Activated T-helper 1 cell treated with anti-CD3 and anti-CD28 coated beads, Interleukin-12 subunit alpha, Interleukin-12 subunit beta, Interleukin-2, Interleukin-4 antibody, amounts not matched to agents 30 ng/mL and 10 ng/mL and 1 ng/mL, durations not matched to agents 14 hours and 24 hours and 36 hours (primary cell): ENCODE measurements at regions not wholly inside any gene's neighbourhood (a gene's known extent, or its start where the extent isn't known, plus 50 kb on each side); places are given as distances from the start of the nearest gene placed in this dataset.
"Not testable (repeated sequence)": the region's sequence is repeated elsewhere in the genome, so short reads cannot be mapped to it uniquely, and the experiment has no call there.

Experiments
- DNase-seq: peaks from one replicate; pipeline ENCODE4 v3.0.0; 2021; ENCODE audit warnings: low spot score
- H3K27ac Mint-ChIP-seq: one replicate; pipeline ENCODE4 v1.8.0; 2021; ENCODE audit warnings: mild to moderate bottlenecking, mixed read lengths
- H3K27me3 Mint-ChIP-seq: one replicate; pipeline ENCODE4 v1.8.0; 2022; ENCODE audit warnings: mild to moderate bottlenecking, moderate library complexity, mixed read lengths; ENCODE audit not compliant: insufficient read depth
- H3K36me3 Mint-ChIP-seq: one replicate; pipeline ENCODE4 v1.8.0; 2021; ENCODE audit warnings: low read depth, mixed read lengths
- H3K4me1 Mint-ChIP-seq: one replicate; pipeline ENCODE4 v1.8.0; 2021; ENCODE audit warnings: low read depth, mixed read lengths
- H3K4me3 Mint-ChIP-seq: one replicate; pipeline ENCODE4 v1.8.0; 2021; ENCODE audit warnings: mild to moderate bottlenecking, moderate library complexity, mixed read lengths
- H3K9me3 Mint-ChIP-seq: one replicate; pipeline ENCODE4 v1.8.0; 2021; ENCODE audit warnings: mixed read lengths
- intact Hi-C: fragments of 100-400 bp; cut with micrococcal nuclease; formaldehyde crosslinking; loops from one replicate; pipeline ENCODE4 v1.15.1; 2024

DNA sequence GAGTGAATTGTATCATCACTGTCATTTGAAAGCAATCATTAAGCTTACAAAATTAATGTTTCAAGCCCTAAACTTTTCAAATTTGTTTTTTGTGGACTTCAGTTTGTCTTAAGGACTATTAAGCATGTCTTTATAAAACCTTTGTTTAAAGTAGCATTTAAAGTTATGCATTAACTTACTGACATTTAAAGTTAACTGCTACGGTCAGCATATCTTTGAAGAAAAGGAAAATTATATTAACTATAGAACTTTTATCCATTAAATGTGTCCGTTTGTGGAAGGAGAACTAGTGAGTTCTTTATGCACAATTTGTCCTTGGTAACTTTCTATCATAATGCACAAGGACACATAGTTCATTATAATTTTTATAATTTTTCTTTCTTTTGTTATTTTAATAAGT is 103.4 kb downstream of the FANCF start:
- H3K27ac Mint-ChIP-seq = no peak overlapping the region
- no peaks in the 10 kb centered on the region for H3K9me3 Mint-ChIP-seq
- H3K36me3 Mint-ChIP-seq = no peaks in the 10 kb centered on the region
- DNase-seq = no peak
- no peaks in the 10 kb centered on the region for H3K4me1 Mint-ChIP-seq
- intact Hi-C loops = no loop called here
- H3K27me3 Mint-ChIP-seq = no peaks in the 10 kb centered on the region
- no peak overlapping the region for H3K4me3 Mint-ChIP-seq

DNA sequence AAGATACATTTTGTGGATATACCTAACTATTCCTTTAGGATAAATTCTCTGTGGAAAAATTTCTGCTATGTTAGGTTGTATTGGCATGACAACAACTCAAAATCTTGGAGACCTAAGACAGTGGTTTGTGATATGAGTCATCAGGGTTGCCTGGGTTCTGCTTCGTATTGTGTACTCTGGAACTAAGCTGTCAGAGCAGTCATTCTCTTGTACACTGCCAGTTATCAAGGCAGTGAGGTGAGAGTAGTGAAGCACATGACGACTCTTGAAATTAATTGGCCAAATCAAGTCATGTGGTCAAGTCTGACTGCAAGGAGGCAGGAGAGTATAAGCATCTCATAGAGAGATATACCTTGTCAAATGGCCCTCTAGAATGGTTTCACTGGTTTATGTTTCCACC is 104.4 kb downstream of the FANCF start:
- no peaks in the 10 kb centered on the region for H3K4me1 Mint-ChIP-seq
- no peak overlapping the region for H3K4me3 Mint-ChIP-seq
- H3K27me3 Mint-ChIP-seq = no peaks in the 10 kb centered on the region
- intact Hi-C loops = no loop called here
- DNase-seq = no peak
- no peaks in the 10 kb centered on the region for H3K9me3 Mint-ChIP-seq
- H3K36me3 Mint-ChIP-seq = no peaks in the 10 kb centered on the region
- H3K27ac Mint-ChIP-seq = no peak overlapping the region

DNA sequence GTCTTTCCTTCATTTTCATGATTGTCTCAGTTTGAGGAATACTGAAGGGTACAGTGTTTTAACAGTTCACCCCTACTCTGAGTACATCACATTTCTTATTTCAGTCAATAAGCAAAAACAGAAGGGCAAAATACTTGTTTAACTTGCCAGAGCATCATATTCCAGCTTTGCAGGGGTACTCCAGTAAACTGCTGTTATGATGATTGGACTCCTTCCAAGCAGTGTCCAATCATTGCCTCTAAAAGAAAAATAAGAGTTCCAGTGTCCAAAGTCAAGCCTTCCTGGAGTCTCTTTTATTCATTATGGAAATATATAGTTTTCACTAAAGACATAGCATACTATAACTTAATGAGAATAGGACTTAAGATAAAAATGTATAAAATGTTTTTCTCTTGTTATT is 105.1 kb downstream of the FANCF start:
- intact Hi-C loops = no loop called here
- Mint-ChIP-seq H3K27me3 (no peaks in the 10 kb centered on the region), H3K9me3 (no peaks in the 10 kb centered on the region), H3K36me3 (no peaks in the 10 kb centered on the region), H3K4me1 (no peaks in the 10 kb centered on the region), H3K4me3 (no peak overlapping the region), H3K27ac (no peak overlapping the region)
- no peak for DNase-seq

DNA sequence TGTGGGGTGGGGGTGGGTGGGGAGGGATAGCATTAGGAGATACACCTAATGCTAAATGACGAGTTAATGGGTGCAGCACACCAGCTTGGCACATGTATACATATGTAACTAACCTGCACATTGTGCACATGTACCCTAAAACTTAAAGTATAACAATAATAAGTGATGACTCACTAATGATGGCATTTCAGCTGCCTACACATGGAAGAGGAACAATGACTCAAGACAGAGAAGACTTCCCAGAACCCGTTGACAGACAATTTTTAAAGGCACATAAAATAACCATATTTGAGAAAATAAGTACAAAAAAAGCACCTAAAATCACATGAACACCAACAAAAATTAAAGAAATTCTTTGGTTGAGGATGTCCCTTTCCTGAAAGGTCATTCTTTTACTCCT is 107.3 kb downstream of the FANCF start:
- H3K9me3 Mint-ChIP-seq, DNase-seq, H3K27ac Mint-ChIP-seq, H3K36me3 Mint-ChIP-seq, H3K4me3 Mint-ChIP-seq, H3K27me3 Mint-ChIP-seq, H3K4me1 Mint-ChIP-seq, intact Hi-C loops: not testable (repeated sequence)

DNA sequence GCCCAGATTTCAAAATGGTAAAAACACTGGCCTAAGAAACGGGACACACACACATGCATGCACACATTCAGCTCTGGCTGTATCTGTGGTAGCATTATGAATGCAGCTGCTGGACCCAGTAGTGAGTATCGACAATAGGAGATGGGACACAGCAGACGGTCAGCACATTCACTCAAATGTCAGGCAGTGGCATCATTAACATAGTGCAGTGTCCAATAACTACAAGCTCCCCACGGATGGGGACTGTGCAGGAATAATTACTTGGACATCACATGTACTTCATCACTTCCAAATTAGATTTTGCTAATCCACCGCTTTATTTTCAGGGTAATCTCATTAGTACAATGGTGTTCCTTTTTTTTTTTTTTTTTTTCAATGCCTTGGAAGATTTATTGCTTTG is 109.5 kb downstream of the FANCF start:
- H3K36me3 Mint-ChIP-seq = no peaks in the 10 kb centered on the region
- H3K27ac Mint-ChIP-seq = no peak overlapping the region
- H3K27me3 Mint-ChIP-seq = no peaks in the 10 kb centered on the region
- DNase-seq = no peak
- H3K4me1 Mint-ChIP-seq = no peaks in the 10 kb centered on the region
- intact Hi-C loops = no loop called here
- H3K4me3 Mint-ChIP-seq = no peak overlapping the region
- H3K9me3 Mint-ChIP-seq = no peaks in the 10 kb centered on the region

DNA sequence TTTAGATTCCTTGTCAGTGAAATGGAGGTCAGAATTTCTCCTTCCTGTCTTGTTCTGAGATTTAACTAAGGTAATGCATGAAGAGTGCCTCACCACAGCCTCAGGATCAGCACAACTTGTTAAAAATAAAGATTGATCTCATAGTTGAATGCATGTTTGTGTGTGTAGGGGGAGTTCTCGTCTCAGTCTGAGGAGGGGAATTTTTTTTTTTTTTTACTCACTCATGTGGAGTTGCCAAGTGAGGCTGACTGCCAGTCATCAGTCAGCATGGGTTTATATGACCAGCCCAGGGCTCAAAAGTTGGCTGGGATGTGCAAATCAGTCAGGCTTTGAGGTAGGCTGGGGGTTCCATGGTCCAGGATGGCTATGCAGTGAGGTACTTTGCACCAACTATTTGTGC is 113.2 kb downstream of the FANCF start:
- no peaks in the 10 kb centered on the region for H3K9me3 Mint-ChIP-seq
- H3K36me3 Mint-ChIP-seq = no peaks in the 10 kb centered on the region
- no peak for DNase-seq
- intact Hi-C loops = no loop called here
- H3K4me1 Mint-ChIP-seq = no peaks in the 10 kb centered on the region
- H3K27me3 Mint-ChIP-seq = peaks cover 3% of the 10 kb centered on the region
- no peak overlapping the region for H3K27ac Mint-ChIP-seq
- H3K4me3 Mint-ChIP-seq = no peak overlapping the region

DNA sequence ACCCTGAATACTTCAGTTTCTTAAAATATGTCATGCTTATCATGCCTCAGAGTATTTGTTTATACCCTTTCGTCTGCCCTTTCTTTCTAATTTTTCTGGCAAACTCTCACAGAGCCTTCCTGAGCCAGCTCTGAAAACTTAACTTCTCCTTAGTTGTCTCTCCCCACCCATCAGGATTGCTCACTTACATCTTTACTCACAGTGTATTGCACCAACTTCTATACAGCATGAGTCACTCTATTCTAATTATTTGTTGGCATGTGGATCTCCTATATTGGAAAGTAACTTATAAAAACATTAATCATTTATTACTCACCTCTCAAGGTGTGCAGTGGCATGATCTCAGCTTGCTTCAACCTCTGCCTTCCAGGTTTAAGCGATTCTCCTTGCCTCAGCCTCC is 114.9 kb downstream of the FANCF start:
- no peak overlapping the region for H3K4me3 Mint-ChIP-seq
- no peak for DNase-seq
- intact Hi-C loops = no loop called here
- H3K36me3 Mint-ChIP-seq = no peaks in the 10 kb centered on the region
- H3K9me3 Mint-ChIP-seq = no peaks in the 10 kb centered on the region
- no peak overlapping the region for H3K27ac Mint-ChIP-seq
- H3K27me3 Mint-ChIP-seq = peaks cover 3% of the 10 kb centered on the region
- no peaks in the 10 kb centered on the region for H3K4me1 Mint-ChIP-seq

DNA sequence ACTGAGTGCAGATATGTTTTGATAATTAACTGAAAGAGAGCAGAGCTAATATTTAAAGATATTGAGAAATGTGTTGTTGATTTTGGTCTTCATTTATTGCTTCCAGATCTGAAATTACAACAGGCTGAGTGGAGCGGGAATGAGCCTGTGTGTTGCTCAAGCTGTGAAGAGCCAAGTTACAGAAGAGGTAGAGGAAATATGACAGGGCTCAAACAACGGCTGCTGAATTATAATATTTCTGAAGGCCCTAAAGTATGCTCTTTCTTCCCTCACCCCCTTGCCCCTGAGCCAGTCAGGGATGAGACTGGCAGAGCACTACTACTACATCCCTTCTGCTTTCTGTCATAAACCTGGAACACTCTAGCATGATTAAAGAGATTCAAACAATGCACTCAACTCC is 115.6 kb downstream of the FANCF start:
- Mint-ChIP-seq H3K27me3 (peaks cover 6% of the 10 kb centered on the region), H3K4me1 (no peaks in the 10 kb centered on the region), H3K36me3 (no peaks in the 10 kb centered on the region), H3K4me3 (no peak overlapping the region), H3K27ac (no peak overlapping the region), H3K9me3 (no peaks in the 10 kb centered on the region)
- intact Hi-C loops = no loop called here
- DNase-seq = no peak

DNA sequence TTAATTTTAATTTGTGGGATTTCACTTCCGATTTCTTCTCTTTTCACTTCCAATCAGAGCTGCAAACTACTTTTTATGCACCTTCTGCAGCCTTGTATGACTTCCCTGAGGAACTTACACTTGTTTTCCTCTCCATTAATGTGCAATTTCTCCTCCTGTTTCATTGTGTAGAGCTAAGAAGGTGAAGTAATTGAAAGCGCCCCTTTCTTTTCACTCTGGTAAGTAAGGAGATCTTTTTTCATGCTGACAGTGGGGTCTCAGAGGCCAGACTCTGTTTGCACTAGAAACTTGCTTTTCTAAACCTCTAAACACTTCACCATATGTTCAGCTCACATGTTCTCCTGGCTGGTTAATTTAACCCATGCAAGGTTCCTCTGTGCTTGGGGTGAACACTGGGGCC is 117.0 kb downstream of the FANCF start:
- intact Hi-C loops = no loop called here
- no peak for DNase-seq
- no peaks in the 10 kb centered on the region for H3K36me3 Mint-ChIP-seq
- peaks cover 6% of the 10 kb centered on the region for H3K27me3 Mint-ChIP-seq
- no peaks in the 10 kb centered on the region for H3K4me1 Mint-ChIP-seq
- no peak overlapping the region for H3K4me3 Mint-ChIP-seq
- no peak overlapping the region for H3K27ac Mint-ChIP-seq
- H3K9me3 Mint-ChIP-seq = no peaks in the 10 kb centered on the region

DNA sequence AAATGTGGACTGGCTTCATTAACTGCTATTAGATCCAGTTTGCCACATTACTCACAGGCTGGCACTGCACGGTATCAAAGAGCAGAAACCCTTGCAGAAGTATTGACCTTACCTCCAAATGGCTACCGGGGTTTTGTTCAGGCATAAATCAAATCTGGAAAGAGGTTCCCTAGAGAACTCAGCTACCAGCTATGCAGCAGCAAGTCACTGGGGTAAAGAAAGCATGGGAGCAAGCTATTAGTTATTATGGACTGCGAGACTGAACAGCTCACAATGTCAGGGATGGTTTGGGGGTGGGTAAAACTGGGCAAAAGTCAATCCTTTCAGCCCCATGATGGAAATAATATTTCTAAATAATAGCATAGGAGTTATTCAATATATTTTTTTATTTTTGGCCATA is 128.1 kb downstream of the FANCF start:
- no peaks in the 10 kb centered on the region for H3K9me3 Mint-ChIP-seq
- H3K27me3 Mint-ChIP-seq = no peaks in the 10 kb centered on the region
- H3K27ac Mint-ChIP-seq = no peak overlapping the region
- H3K4me1 Mint-ChIP-seq = no peaks in the 10 kb centered on the region
- no peak overlapping the region for H3K4me3 Mint-ChIP-seq
- DNase-seq = no peak
- intact Hi-C loops = no loop called here
- H3K36me3 Mint-ChIP-seq = no peaks in the 10 kb centered on the region

DNA sequence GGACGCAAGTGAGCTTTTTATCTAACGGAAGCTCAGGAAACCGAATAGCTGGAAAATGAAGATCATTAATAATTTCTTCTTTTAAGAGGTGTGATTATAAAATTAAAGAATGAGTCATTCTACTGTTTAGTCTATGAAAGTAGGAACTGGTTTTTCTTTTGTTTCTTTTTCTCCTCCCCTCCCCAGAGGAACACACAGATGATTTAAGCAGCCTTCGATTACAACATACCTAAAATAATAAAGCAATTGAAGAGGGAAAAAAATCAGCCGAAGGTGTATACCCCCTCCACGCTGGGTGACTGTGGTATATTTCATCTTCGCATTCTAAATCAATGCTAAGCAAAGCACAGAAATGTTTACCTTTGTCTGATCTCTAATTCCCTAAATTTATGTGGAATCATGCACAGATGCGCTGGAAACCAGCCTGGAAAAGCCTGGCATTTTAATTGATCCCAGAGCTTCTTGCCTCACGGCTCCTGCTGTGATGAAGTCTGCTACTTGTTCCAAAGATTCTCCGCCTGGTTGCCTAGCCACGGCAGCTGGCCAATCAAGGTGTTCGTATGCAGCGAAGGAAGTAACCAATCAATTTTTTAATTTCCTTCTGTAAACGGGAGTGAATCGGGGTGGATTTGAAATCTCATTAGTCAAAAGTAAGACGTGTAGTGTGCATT is 133.9 kb downstream of the FANCF start:
- Mint-ChIP-seq H3K4me1 (no peaks in the 10 kb centered on the region), H3K27me3 (no peaks in the 10 kb centered on the region), H3K27ac (no peak overlapping the region), H3K4me3 (no peak overlapping the region), H3K36me3 (no peaks in the 10 kb centered on the region), H3K9me3 (no peaks in the 10 kb centered on the region)
- intact Hi-C loops = no loop called here
- DNase-seq = no peak

DNA sequence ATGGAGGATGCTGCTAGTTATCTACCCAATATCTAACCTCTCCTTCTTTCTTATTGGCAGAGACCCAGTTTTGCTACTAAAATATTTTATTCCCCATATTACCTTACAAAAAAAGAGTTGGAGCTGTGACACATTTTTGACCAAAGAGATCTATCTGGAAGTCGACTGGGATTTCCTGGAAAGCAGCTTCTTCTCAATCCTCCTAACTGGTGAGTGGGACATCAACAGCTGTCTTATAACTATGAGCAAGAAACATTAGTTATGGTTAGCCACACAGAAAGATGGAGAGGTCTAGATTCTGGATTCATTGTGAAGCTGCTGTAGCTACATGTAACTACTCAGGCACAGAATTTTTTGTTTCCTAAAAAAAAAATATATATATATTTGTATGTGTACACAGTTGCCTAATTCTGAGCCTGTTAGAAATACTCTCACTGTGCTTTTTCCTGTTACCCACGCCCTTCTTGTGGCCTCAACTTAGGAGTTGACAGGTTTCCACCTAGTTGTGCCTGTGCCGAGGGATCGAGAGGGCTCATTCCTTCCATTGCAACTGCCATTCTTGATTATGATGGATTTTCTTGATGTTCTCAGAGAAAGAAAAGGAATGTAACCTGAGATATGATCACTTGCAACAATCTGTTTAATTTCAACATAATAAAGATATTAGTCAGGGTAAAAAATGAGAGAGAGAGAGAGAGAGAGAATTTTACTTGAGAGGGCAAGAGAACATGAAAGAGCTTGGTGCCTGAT is 142.0 kb downstream of the SLC17A6 start:
- H3K9me3 Mint-ChIP-seq = no peaks in the 10 kb centered on the region
- H3K4me1 Mint-ChIP-seq = no peaks in the 10 kb centered on the region
- no peaks in the 10 kb centered on the region for H3K27me3 Mint-ChIP-seq
- no peak for DNase-seq
- no peak overlapping the region for H3K4me3 Mint-ChIP-seq
- intact Hi-C loops = no loop called here
- no peaks in the 10 kb centered on the region for H3K36me3 Mint-ChIP-seq
- H3K27ac Mint-ChIP-seq = no peak overlapping the region

DNA sequence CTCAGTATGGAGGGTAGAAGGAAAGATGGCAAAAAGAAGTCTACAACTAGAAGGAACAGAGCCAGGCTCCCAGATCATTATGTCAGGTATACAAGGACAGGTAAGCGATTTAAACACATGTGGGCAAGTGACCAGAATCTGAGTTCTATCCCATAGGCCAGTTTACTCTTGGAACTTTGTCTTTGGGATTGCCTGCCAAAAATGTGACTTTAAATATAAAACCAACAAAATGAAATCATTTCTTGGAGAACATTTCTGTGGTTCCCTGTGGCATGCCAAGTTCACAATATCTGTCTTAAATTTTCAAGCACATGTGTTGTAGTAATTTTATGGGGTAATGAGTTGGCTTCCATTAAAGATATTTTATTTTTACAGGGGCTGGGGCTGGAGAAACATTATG is 141.0 kb downstream of the SLC17A6 start:
- DNase-seq = no peak
- Mint-ChIP-seq H3K36me3 (no peaks in the 10 kb centered on the region), H3K27ac (no peak overlapping the region), H3K9me3 (no peaks in the 10 kb centered on the region), H3K27me3 (no peaks in the 10 kb centered on the region), H3K4me1 (no peaks in the 10 kb centered on the region), H3K4me3 (no peak overlapping the region)
- intact Hi-C loops = no loop called here

DNA sequence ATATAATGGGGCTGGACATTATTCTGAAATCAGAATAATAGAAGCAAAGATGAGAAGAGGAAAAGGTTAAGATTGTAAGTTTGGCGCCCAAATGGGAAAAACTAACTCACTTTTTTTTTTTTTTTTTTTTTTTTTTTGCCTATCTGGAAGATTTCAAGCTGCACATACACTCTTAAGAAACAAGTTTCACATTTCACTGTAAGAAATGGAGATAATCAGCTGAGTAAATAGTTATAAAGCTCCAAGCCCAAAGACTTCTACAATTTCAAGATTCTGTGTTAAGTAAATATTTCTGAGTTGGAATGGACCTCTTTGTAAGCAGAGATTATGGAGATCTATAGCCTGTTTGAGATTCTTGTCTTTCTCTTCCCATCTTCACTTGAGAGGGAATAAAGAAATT is 140.0 kb downstream of the SLC17A6 start:
- Mint-ChIP-seq H3K27ac (no peak overlapping the region), H3K36me3 (no peaks in the 10 kb centered on the region), H3K27me3 (no peaks in the 10 kb centered on the region), H3K9me3 (no peaks in the 10 kb centered on the region), H3K4me1 (no peaks in the 10 kb centered on the region), H3K4me3 (no peak overlapping the region)
- DNase-seq = no peak
- intact Hi-C loops = no loop called here
